ENCODE measurements at regions not wholly inside any gene's neighbourhood (a gene's known extent, or its start where the extent isn't known, plus 50 kb on each side); places are given as distances from the start of the nearest gene placed in this dataset.

- no peak overlapping the region for H3K27ac ChIP-seq (ENCODE audit: extremely low read length, insufficient read depth, low read length)
- H4K20me1 ChIP-seq (ENCODE audit: insufficient read depth, low read length), result no peaks in the 10 kb centered on the region
- in situ Hi-C loops (cut with HindIII; ENCODE audit: extremely low pct_ligation_motif_present, low pct_unique_long_range_greater_than_20kb), result no loop called here
- ATAC-seq (peak; percentile 40; the same call in 2 of the 3 replicates), DNase-seq (ENCODE audit: low spot score) (no peak), FAIRE-seq (no peak)
- TF ChIP-seq GZF1 (CRISPR knock-in tag; IDR thresholded peaks at IDR 0.05) (no peak), NPAS2 (CRISPR knock-in tag; IDR thresholded peaks at IDR 0.05; ENCODE audit: borderline replicate concordance) (no peak), ZNF790 (CRISPR knock-in tag; IDR thresholded peaks at IDR 0.05; ENCODE audit: borderline replicate concordance) (no peak), CBFB (CRISPR knock-in tag; IDR thresholded peaks at IDR 0.05) (no peak), ZBTB14 (CRISPR knock-in tag; IDR thresholded peaks at IDR 0.05) (no peak), LBX2 (CRISPR knock-in tag; IDR thresholded peaks at IDR 0.05; ENCODE audit: borderline replicate concordance) (no peak), ZNF136 (CRISPR knock-in tag; IDR thresholded peaks at IDR 0.05; ENCODE audit: low read depth) (no peak), ZNF703 (CRISPR knock-in tag; IDR thresholded peaks at IDR 0.05; ENCODE audit: borderline replicate concordance) (no peak)
- no peak overlapping the region for H3K9ac ChIP-seq (ENCODE audit: insufficient read depth, low read depth, low read length)
- no peaks in the 10 kb centered on the region for H3K79me2 ChIP-seq (ENCODE audit: insufficient read depth, low read length)
- H3K4me3 ChIP-seq (replicated peaks in 1 of 3; ENCODE audit: insufficient read depth in 1 of 3, low read depth in 2 of 3, low read length in 3 of 3), result no peak overlapping the region
- H2AFZ ChIP-seq (ENCODE audit: low read length), result no peak overlapping the region
- BruUV-seq (replicated peaks), result no TSS peak
- POLR2A ChIA-PET, result no interaction called here
- H3K9me3 ChIP-seq (ENCODE audit: low read length), result peaks cover 60% of the 10 kb centered on the region
- H3K36me3 ChIP-seq (replicated peaks in 1 of 2; ENCODE audit: control insufficient read depth in 1 of 2, insufficient read depth in 2 of 2, low read length in 2 of 2), result no peaks in the 10 kb centered on the region
- intact Hi-C loops (cut with micrococcal nuclease; ENCODE audit: unreplicated experiment), result no loop called here
- CTCF ChIA-PET (ENCODE audit: low intra/inter-chr PET ratio, low total read pairs), result no interaction called here
- WGBS (ENCODE audit: low lambda C conversion rate), result 0% methylated on average over 2 of the region's 3 CpGs
- H3K4me1 ChIP-seq (ENCODE audit: insufficient read depth, low read length), result peaks cover 10% of the 10 kb centered on the region
- H3K27me3 ChIP-seq (ENCODE audit: control insufficient read depth in 1 of 2, insufficient read depth in 2 of 2, low read length in 2 of 2), result no peaks in the 10 kb centered on the region
- H3K4me2 ChIP-seq (ENCODE audit: low read depth, low read length), result no peak overlapping the region
These were observed 588.3 kb upstream of the SEMA6D start for GRCh38 chr15:47129033-47129432.
